ENCODE measurements at regions not wholly inside any gene's neighbourhood (a gene's known extent, or its start where the extent isn't known, plus 50 kb on each side); places are given as distances from the start of the nearest gene placed in this dataset.

- TF ChIP-seq CTCF (IDR thresholded peaks at IDR 0.05) (no peak), POLR2A (IDR thresholded peaks at IDR 0.05) (no peak), POLR2AphosphoS5 (IDR thresholded peaks at IDR 0.05) (no peak), EP300 (IDR thresholded peaks at IDR 0.05) (no peak)
Observed at GRCh38 chr3:5917932-5918331, 730.4 kb downstream of the EDEM1 start.
